Keratinocyte (primary cell): ENCODE measurements at regions not wholly inside any gene's neighbourhood (a gene's known extent, or its start where the extent isn't known, plus 50 kb on each side); places are given as distances from the start of the nearest gene placed in this dataset.

Experiments used
- DNase-seq: peaks from one replicate; pipeline ENCODE4 v3.0.0-alpha.2; 2011; ENCODE audit warnings: low read depth, missing footprints, low spot score
- FAIRE-seq: peaks from 2 replicates; lab custom pipeline; 2011; peaks lifted over from hg19 to GRCh38; lab: Jason Lieb, UNC
- H2AFZ ChIP-seq: 2 replicates; pipeline ENCODE4 v1.6.0; 2012; ENCODE audit warnings: low read length, control low read depth, inconsistent platforms; ENCODE audit not compliant: control insufficient read depth
- H3K27ac ChIP-seq: 2 replicates; pipeline ENCODE4 v1.5.1; 2011; ENCODE audit warnings: low read length; ENCODE audit not compliant: control insufficient read depth, insufficient read depth
- H3K27me3 ChIP-seq: 3 replicates; pipeline ENCODE4 v1.6.0; 2011; ENCODE audit warnings: low read length; ENCODE audit not compliant: control insufficient read depth, insufficient read depth; ENCODE audit errors: extremely low read depth
- H3K36me3 ChIP-seq, 2 experiments: 2 replicates in 1 of 2; 3 replicates in 1 of 2; pipeline ENCODE4 v1.5.1; 2011; ENCODE audit warnings: low read length in 2 of 2, mild to moderate bottlenecking in 1 of 2; ENCODE audit not compliant: control insufficient read depth in 2 of 2, insufficient read depth in 2 of 2; ENCODE audit errors: extremely low read depth in 1 of 2
- H3K4me1 ChIP-seq: 3 replicates; pipeline ENCODE4 v1.5.1; 2011; ENCODE audit warnings: low read length; ENCODE audit not compliant: control insufficient read depth, insufficient read depth; ENCODE audit errors: extremely low read depth
- H3K4me2 ChIP-seq: 3 replicates; pipeline ENCODE4 v1.6.0; 2011; ENCODE audit warnings: low read depth, low read length; ENCODE audit not compliant: control insufficient read depth, insufficient read depth; ENCODE audit errors: extremely low read depth
- H3K4me3 ChIP-seq, 3 experiments: fragments of 200-600 bp in 1 of 3; sonication (generic) in 1 of 3; 2 replicates in 2 of 3; 3 replicates in 1 of 3; pipeline ENCODE4 v1.5.1; 2011 to 2016; ENCODE audit warnings: low read length in 3 of 3, mild to moderate bottlenecking in 3 of 3, control low read depth in 2 of 3, inconsistent platforms in 1 of 3, low read depth in 1 of 3, mixed read lengths in 1 of 3, mixed run types in 1 of 3, moderate library complexity in 1 of 3; ENCODE audit not compliant: control insufficient read depth in 2 of 3, insufficient read depth in 2 of 3; ENCODE audit errors: extremely low read depth in 1 of 3
- H3K79me2 ChIP-seq: 2 replicates; pipeline ENCODE4 v1.6.0; 2012; ENCODE audit warnings: low read length; ENCODE audit not compliant: control insufficient read depth, insufficient read depth
- H3K9ac ChIP-seq: 3 replicates; pipeline ENCODE4 v1.6.0; 2011; ENCODE audit warnings: low read length; ENCODE audit not compliant: control insufficient read depth, insufficient read depth; ENCODE audit errors: extremely low read depth
- H3K9me1 ChIP-seq: 3 replicates; pipeline ENCODE4 v1.6.0; 2011; ENCODE audit warnings: low read length; ENCODE audit not compliant: control insufficient read depth, insufficient read depth; ENCODE audit errors: extremely low read depth
- H3K9me3 ChIP-seq: 2 replicates; pipeline ENCODE4 v1.5.1; 2012; ENCODE audit warnings: low read depth, low read length; ENCODE audit not compliant: control insufficient read depth
- H4K20me1 ChIP-seq: 3 replicates; pipeline ENCODE4 v1.6.0; 2011; ENCODE audit warnings: low read length; ENCODE audit not compliant: control insufficient read depth, insufficient read depth; ENCODE audit errors: extremely low read depth
- CTCF ChIP-seq, 3 experiments: IDR thresholded peaks in 1 of 3; conservative IDR thresholded peaks in 1 of 3; optimal IDR thresholded peaks in 1 of 3; 2 replicates in 2 of 3; 3 replicates in 1 of 3; pipeline versions ENCODE3 to v1.5.1; 2011; ENCODE audit warnings: low read length in 3 of 3, mild to moderate bottlenecking in 3 of 3, moderate library complexity in 2 of 3, control low read depth in 1 of 3, inconsistent platforms in 1 of 3; ENCODE audit not compliant: insufficient read depth in 2 of 3; ENCODE audit errors: extremely low read depth in 1 of 3
- EZH2 ChIP-seq: IDR thresholded peaks from one replicate; pipeline ENCODE4 v1.6.1; 2012; ENCODE audit warnings: inconsistent platforms, mild to moderate bottlenecking, low read length, moderate library complexity
- dilution Hi-C: fragments of 300-500 bp; cut with MboI; formaldehyde crosslinking; loops from one replicate; pipeline ENCODE4 v1.7.0; 2020; ENCODE audit warnings: low sequenced_read_pairs; ENCODE audit not compliant: extremely low pct_ligation_motif_present

- TF ChIP-seq CTCF (optimal IDR thresholded peaks at IDR 0.05 in 1 of 3, IDR thresholded peaks at IDR 0.05 in 1 of 3, conservative IDR thresholded peaks at IDR 0.05 in 1 of 3; ENCODE audit: extremely low read depth in 1 of 3, insufficient read depth in 2 of 3, low read length in 3 of 3), result no peak
- no peak for TF ChIP-seq EZH2
- dilution Hi-C loops, result no loop called here
- no peak for DNase-seq
These were observed 220.2 kb upstream of the ATP6AP2 start for GRCh38 chrX:40360557-40360956.

GRCh38 chrX:40359593-40359992 lies 221.2 kb upstream of the ATP6AP2 start:
- Histone ChIP-seq H3K79me2 (no peaks in the 10 kb centered on the region), H3K4me1 (no peaks in the 10 kb centered on the region), H3K4me3 (no peak overlapping the region), H3K27me3 (no peaks in the 10 kb centered on the region), H4K20me1 (no peaks in the 10 kb centered on the region), H3K4me2 (no peak overlapping the region), H3K9me3 (no peaks in the 10 kb centered on the region), H3K9me1 (no peaks in the 10 kb centered on the region), H3K9ac (no peak overlapping the region), H3K36me3 (no peaks in the 10 kb centered on the region), H2AFZ (no peak overlapping the region), H3K27ac (no peak overlapping the region)
- dilution Hi-C loops, result no loop called here
- no peak for DNase-seq
- no peak for FAIRE-seq
- TF ChIP-seq CTCF (optimal IDR thresholded peaks at IDR 0.05 in 1 of 3, IDR thresholded peaks at IDR 0.05 in 1 of 3, conservative IDR thresholded peaks at IDR 0.05 in 1 of 3; ENCODE audit: extremely low read depth in 1 of 3, insufficient read depth in 2 of 3, low read length in 3 of 3) (no peak), EZH2 (no peak)

More at GRCh38 chrX:40360557-40360956, 220.2 kb upstream of the ATP6AP2 start:
- H3K9me3 ChIP-seq, result no peaks in the 10 kb centered on the region
- H3K4me2 ChIP-seq, result no peak overlapping the region
- H3K27me3 ChIP-seq, result no peaks in the 10 kb centered on the region
- no peaks in the 10 kb centered on the region for H3K36me3 ChIP-seq
- FAIRE-seq, result no peak
- H2AFZ ChIP-seq, result no peak overlapping the region
- H3K9me1 ChIP-seq, result no peaks in the 10 kb centered on the region
- no peak overlapping the region for H3K4me3 ChIP-seq
- no peaks in the 10 kb centered on the region for H3K79me2 ChIP-seq
- H4K20me1 ChIP-seq, result no peaks in the 10 kb centered on the region
- no peak overlapping the region for H3K9ac ChIP-seq
- H3K27ac ChIP-seq, result no peak overlapping the region
- H3K4me1 ChIP-seq, result no peaks in the 10 kb centered on the region
